Heart right ventricle (tissue), 16 donors: ENCODE measurements at regions not wholly inside any gene's neighbourhood (a gene's known extent, or its start where the extent isn't known, plus 50 kb on each side); places are given as distances from the start of the nearest gene placed in this dataset.

Source experiments
- ATAC-seq, 8 donors: fragments of 200-7000 bp; cut with Tn5 transposase; one replicate each; pipeline ENCODE4 v1.9.1; 2020; ENCODE audit warnings: mild to moderate bottlenecking in 8 of 8, moderate library complexity in 8 of 8, moderate number of reproducible peaks in 1 of 8
- DNase-seq, 2 donors: peaks; one replicate each; pipeline ENCODE4 v3.0.0-alpha.2; 2020
- H3K27ac ChIP-seq, 10 donors: fragments of 200-600 bp; sonication (generic) in 2 of 10; one replicate each; pipeline versions ENCODE4 v1.5.0 to v1.8.0; 2020 to 2022; ENCODE audit warnings: mild to moderate bottlenecking in 3 of 10
- H3K27me3 ChIP-seq, 7 donors: fragments of 200-600 bp; one replicate each; pipeline ENCODE4 v1.8.0; 2021 to 2022; ENCODE audit warnings: mild to moderate bottlenecking in 2 of 7
- H3K36me3 ChIP-seq, 9 donors: fragments of 200-600 bp; sonication (generic) in 1 of 9; one replicate each; pipeline versions ENCODE4 v1.5.0 to v1.8.0; 2020 to 2022; ENCODE audit warnings: mild to moderate bottlenecking in 2 of 9
- H3K4me1 ChIP-seq, 9 donors: fragments of 200-600 bp; sonication (generic) in 1 of 9; one replicate each; pipeline versions ENCODE4 v1.5.0 to v1.8.0; 2020 to 2022; ENCODE audit warnings: mild to moderate bottlenecking in 4 of 9
- H3K4me3 ChIP-seq, 10 donors: fragments of 200-600 bp; sonication (generic) in 2 of 10; one replicate each; pipeline versions ENCODE4 v1.5.0 to v1.8.0; 2020 to 2022; ENCODE audit warnings: mild to moderate bottlenecking in 7 of 10, moderate library complexity in 2 of 10
- H3K9me3 ChIP-seq, 11 donors: fragments of 200-600 bp in 10 of 11; sonication (generic) in 2 of 11; one replicate each; pipeline versions ENCODE4 v1.5.0 to v1.8.0; 2013 to 2022; ENCODE audit warnings: mild to moderate bottlenecking in 2 of 11, control low read depth in 1 of 11, moderate library complexity in 1 of 11
- WGBS, 2 donors: extraction: QIAGEN DNeasy Blood & Tissue Kit; methylation state at CpG; one replicate each; pipeline ENCODE4 v1.1.7; 2013; ENCODE audit warnings: inconsistent platforms in 1 of 2; 5-methylcytosine and 5-hydroxymethylcytosine counted together
- intact Hi-C, 10 donors: fragments of 100-400 bp; cut with DNase I; formaldehyde crosslinking; loops; one replicate each; pipeline versions ENCODE4 v1.11.1 to v1.14.2; 2022
- TF ChIP-seq, protein P1 (sequence below), 9 donors: fragments of 200-600 bp; sonication (generic) in 2 of 9; IDR thresholded peaks; one replicate each; pipeline versions ENCODE4 v1.5.0 to v1.8.0; 2021 to 2022; ENCODE audit warnings: antibody characterized with exemption in 9 of 9, mild to moderate bottlenecking in 5 of 9, moderate library complexity in 1 of 9
- donor health status: Arrhythmogenic right ventricular cardiomyopathy.
- donor health status: ischemic (EF 13 %, LVEDD 7.1; RV severe dilation, severe dysfunction).
- donor health status: healthy with polysubstance abuse.
- donor health status: DM: no; HTN: yes; CAD: no.
- donor health status: DM: no; HTN: no; CAD: no.
- donor health status: ischemic (EF 25% LVEDD 6.9; RV normal size, moderate dysfunction).
- donor health status: ischemic (EF 25% LVEDD 5.7; RV mildly dilated, moderate dysfunction).
- donor health status: healthy.
- donor health status: DM: yes; HTN: yes; CAD: no.
- donor health status: Ischemic cardiomyopathy.
- donor health status: ischemic (EF 35%, LVEDD 5.7; RV mildly dilated, moderate dysfunction).
- donor health status: nonischemic (EF 11% LVEDD 7.7; RV severe dilation, severe dysfunction).
- donor health status: DM: yes; HTN: yes; CAD: no.
- donor health status: PGD.
- donor health status: ischemic (EF 29% LVEDD 5.4; RV normal size, mild dysfunction).
- donor health status: nonischemic (EF 23%, LVEDD 6.1; RV moderate dilation, normal function).

DNA sequence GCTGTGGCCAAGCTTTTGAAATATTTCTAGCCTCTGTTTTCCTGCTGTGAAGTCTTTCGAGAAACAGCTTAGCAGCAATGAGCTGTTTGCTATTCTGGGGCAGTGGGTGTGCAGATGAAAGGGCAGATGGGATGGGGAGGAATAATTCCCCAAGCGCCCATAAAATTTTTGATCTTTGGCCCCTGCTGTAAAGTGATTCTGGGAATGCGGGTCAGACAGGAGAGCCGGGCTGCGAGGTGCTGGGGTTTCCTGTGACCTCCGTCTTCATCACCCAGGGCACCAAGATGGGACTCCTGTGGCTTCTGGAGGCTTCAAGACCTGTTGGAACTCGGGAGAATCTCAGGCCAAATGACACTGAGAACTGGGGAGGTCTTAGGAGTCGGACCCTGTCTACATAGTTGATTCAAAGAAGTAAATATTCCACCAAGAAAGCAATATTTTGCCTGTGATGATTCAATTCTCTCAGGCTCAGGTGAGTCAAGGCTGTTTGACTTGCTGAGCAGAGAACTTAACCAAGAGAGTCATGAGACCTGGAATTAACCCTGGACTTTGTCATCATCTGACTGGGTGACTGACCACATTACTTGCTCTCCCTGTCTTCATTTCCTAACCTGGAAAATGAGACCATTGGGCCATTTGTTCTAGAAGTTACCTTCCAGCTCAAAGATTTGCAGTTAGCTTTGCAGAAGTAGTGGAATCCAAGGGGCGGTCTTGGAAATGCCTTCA is 86.4 kb downstream of the POLR2M start:
- ATAC-seq (no peak), DNase-seq (no peak)
- intact Hi-C loops, result no loop called here
- no peak overlapping the region for H3K4me3 ChIP-seq
- no peaks in the 10 kb centered on the region for H3K9me3 ChIP-seq
- no peaks in the 10 kb centered on the region for H3K36me3 ChIP-seq
- TF ChIP-seq, protein P1, sequence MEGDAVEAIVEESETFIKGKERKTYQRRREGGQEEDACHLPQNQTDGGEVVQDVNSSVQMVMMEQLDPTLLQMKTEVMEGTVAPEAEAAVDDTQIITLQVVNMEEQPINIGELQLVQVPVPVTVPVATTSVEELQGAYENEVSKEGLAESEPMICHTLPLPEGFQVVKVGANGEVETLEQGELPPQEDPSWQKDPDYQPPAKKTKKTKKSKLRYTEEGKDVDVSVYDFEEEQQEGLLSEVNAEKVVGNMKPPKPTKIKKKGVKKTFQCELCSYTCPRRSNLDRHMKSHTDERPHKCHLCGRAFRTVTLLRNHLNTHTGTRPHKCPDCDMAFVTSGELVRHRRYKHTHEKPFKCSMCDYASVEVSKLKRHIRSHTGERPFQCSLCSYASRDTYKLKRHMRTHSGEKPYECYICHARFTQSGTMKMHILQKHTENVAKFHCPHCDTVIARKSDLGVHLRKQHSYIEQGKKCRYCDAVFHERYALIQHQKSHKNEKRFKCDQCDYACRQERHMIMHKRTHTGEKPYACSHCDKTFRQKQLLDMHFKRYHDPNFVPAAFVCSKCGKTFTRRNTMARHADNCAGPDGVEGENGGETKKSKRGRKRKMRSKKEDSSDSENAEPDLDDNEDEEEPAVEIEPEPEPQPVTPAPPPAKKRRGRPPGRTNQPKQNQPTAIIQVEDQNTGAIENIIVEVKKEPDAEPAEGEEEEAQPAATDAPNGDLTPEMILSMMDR (IDR thresholded peaks at IDR 0.05), result no peak
- peaks cover 6 to 39% (median 23%) of the 10 kb centered on the region in 9 donors for H3K4me1 ChIP-seq
- H3K27me3 ChIP-seq, result no peaks in the 10 kb centered on the region
- no peak overlapping the region for H3K27ac ChIP-seq
- 85 to 86% methylated on average over 9 of the region's 9 CpGs for WGBS, 2 donors

DNA sequence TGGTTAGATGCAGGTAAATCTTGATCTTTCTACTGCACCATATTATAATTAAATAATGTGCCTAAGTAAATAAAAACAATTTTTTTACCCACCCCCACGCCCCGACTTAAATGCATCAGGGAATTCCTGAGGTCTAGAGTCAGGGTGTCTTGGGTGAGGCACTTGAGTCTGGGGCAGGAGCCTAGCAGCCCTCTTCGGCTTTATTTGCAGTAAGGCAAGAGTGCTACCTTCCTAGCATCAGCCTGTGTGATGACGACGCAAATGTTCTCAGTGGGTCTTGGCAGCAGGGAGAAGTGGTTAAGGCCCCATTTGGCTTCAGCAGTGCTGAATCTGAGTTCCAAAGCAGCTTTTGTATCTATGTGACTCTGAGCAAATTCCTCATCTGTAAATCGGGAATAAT is 88.7 kb downstream of the POLR2M start:
- peaks cover 0 to 26% (median 15%) of the 10 kb centered on the region in 9 donors for H3K4me1 ChIP-seq
- H3K27me3 ChIP-seq, result no peaks in the 10 kb centered on the region
- DNase-seq (no peak), ATAC-seq (no peak)
- H3K9me3 ChIP-seq, result no peaks in the 10 kb centered on the region
- intact Hi-C loops, result no loop called here
- TF ChIP-seq, protein P1 (IDR thresholded peaks at IDR 0.05), result no peak
- H3K4me3 ChIP-seq, result no peak overlapping the region
- H3K36me3 ChIP-seq, result no peaks in the 10 kb centered on the region
- H3K27ac ChIP-seq, result no peak overlapping the region
- WGBS, 2 donors, result 83 to 88% methylated on average over 6 of the region's 6 CpGs

DNA sequence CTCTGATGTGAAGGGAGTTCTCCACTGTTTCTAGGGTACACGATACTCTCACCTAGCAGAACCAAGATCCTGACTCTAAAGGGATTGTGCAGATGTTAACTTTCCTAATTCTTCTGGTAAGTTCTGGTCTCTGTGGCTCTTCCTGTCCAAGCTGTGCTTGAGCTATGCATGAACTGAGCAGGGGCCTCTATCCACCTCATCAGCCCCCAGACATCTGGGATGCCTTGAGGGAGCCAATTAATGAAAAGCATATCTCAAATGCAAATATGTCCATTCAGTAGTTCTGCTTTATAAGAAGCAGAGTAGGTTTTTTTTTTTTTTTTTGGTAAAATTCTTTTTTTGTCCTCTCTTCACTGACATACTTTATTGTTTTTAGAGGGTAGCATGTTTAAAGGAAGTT is 89.6 kb downstream of the POLR2M start:
- TF ChIP-seq, protein P1 (IDR thresholded peaks at IDR 0.05), result no peak
- ATAC-seq (no peak), DNase-seq (no peak)
- H3K4me1 ChIP-seq, result peaks cover 0 to 26% (median 15%) of the 10 kb centered on the region in 9 donors
- H3K9me3 ChIP-seq, result no peaks in the 10 kb centered on the region
- H3K27me3 ChIP-seq, result no peaks in the 10 kb centered on the region
- 81 to 90% methylated on average over 1 of the region's 1 CpG for WGBS, 2 donors
- H3K27ac ChIP-seq, result peak overlapping the region in 1 of 10 donors; percentile 67
- H3K36me3 ChIP-seq, result no peaks in the 10 kb centered on the region
- H3K4me3 ChIP-seq, result no peak overlapping the region
- intact Hi-C loops, result no loop called here

DNA sequence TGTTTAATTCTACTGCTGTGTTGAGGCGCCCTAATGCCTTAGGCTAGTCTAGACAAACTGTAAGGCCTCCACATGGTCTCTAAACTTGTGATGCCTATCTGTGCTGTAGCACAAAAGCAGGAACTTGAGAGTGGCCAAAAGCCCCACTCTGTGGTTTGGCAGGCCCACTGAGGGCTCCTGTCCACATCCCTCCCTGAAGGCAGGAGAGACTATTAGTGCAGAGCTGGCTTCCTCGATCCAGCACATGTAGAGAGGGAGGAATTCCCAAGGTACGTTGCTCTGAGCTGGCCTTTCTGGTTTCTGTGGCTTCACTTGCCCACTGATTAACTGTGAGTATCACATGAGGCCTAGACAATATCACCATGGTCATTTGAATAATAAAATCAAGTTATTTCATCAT is 90.6 kb downstream of the POLR2M start:
- H3K9me3 ChIP-seq, result no peaks in the 10 kb centered on the region
- WGBS, 2 donors, result 70 to 78% methylated on average over 3 of the region's 3 CpGs
- ATAC-seq, result peak; percentile 44 to 82 (median 72)

More for the DNA sequence above, 90.6 kb downstream of the POLR2M start:
- Histone ChIP-seq H3K27ac (peak overlapping the region in 7 of 10 donors; percentile 9 to 67 (median 27)), H3K4me3 (no peak overlapping the region), H3K4me1 (peaks cover 0 to 26% (median 15%) of the 10 kb centered on the region in 9 donors), H3K27me3 (no peaks in the 10 kb centered on the region), H3K36me3 (no peaks in the 10 kb centered on the region)
- peak in 1 of 2 donors; percentile 29 for DNase-seq
- TF ChIP-seq, protein P1 (IDR thresholded peaks at IDR 0.05), result no peak
- intact Hi-C loops, result no loop called here
